ENCODE measurements at regions not wholly inside any gene's neighbourhood (a gene's known extent, or its start where the extent isn't known, plus 50 kb on each side); places are given as distances from the start of the nearest gene placed in this dataset.

DNA sequence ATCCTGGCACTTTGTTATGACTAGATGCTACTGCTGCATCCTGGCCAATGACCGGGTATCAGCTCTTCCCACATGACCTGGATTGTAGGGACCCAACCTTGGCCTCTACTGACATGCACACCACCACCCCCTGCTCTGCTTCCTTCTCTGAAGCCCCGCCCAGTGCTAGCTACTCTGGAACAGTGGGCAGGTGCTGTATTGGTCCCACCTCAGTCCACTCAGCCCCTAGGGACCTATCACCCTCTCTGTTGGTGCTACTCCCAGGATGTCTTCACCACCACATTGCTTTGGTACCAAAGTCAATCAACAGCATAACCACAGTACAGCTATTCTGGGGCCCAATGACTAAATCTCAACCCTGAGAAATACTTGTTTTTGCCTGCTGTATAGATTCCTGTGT, 170.2 kb upstream of the PRICKLE2 start:
- no CpG with 5 or more reads among the region's 2 CpGs for WGBS (ENCODE audit: insufficient coverage, insufficient read length)

DNA sequence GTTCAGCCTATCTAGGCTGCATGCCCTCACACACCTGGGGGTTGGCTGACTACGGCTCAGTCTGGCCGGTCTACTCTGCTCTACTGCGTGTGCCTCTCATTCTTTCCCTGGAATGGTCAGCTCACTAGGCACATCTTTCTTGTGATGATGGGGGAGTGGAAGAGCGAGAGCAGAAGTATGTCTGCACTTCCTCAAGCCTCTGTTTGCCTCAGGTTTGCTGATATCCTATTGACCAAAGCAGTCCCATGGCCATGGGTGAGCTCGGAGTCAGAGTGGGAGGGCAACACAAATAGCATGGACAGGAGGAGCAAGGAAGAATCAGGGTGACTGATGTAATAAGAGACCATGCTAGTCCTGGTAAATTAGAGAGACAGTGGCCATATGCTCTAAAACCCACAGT, 167.9 kb upstream of the PRICKLE2 start:
- no peaks in the 10 kb centered on the region for H3K36me3 ChIP-seq (ENCODE audit: control insufficient read depth, insufficient read depth, low read length)
- DNase-seq (ENCODE audit: low read depth, low spot score) = no peak
- no peaks in the 10 kb centered on the region for H3K9me3 ChIP-seq (ENCODE audit: control insufficient read depth, insufficient read depth, low read length)
- H3K27me3 ChIP-seq (ENCODE audit: control insufficient read depth, insufficient read depth, low read length) = no peaks in the 10 kb centered on the region
- H3K4me3 ChIP-seq (ENCODE audit: low read length) = no peak overlapping the region
- 0 out of 2 replicates have a peak, but pooled peaks cover 2% of the 10 kb centered on the region for H3K4me1 ChIP-seq (ENCODE audit: control insufficient read depth, insufficient read depth, low read length)
- no CpG with 5 or more reads among the region's 5 CpGs for WGBS (ENCODE audit: insufficient coverage, insufficient read length)
- no peak overlapping the region for H3K27ac ChIP-seq (ENCODE audit: low read length)

More for the DNA sequence above, 170.2 kb upstream of the PRICKLE2 start:
- H3K36me3 ChIP-seq (ENCODE audit: control insufficient read depth, insufficient read depth, low read length) = no peaks in the 10 kb centered on the region
- no peak for DNase-seq (ENCODE audit: low read depth, low spot score)
- no peaks in the 10 kb centered on the region for H3K27me3 ChIP-seq (ENCODE audit: control insufficient read depth, insufficient read depth, low read length)
- H3K9me3 ChIP-seq (ENCODE audit: control insufficient read depth, insufficient read depth, low read length) = no peaks in the 10 kb centered on the region
- H3K4me3 ChIP-seq (ENCODE audit: low read length) = no peak overlapping the region
- no peaks in the 10 kb centered on the region for H3K4me1 ChIP-seq (ENCODE audit: control insufficient read depth, insufficient read depth, low read length)
- H3K27ac ChIP-seq (ENCODE audit: low read length) = no peak overlapping the region

DNA sequence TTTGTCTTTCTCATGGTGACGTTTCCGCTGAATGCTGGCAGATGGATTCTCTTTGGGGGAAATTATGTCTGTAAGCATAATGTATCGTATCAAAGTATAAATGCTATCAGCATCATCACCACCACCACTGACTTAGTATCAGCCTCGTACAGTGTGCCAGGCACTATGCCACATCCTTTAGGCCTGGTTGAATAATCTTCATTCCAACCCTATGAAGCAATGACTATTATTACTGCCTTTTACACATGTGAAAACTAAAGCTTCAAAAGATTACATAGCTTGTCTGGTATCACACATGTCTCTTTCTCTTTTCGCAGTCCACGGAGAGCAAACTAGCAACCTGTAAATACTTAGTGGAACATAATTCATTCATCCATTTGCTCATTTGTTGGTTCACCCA, 166.7 kb upstream of the PRICKLE2 start:
- H3K9me3 ChIP-seq (ENCODE audit: control insufficient read depth, insufficient read depth, low read length) = no peaks in the 10 kb centered on the region
- no peak overlapping the region for H3K27ac ChIP-seq (ENCODE audit: low read length)
- 0 out of 2 replicates have a peak, but pooled peaks cover 2% of the 10 kb centered on the region for H3K4me1 ChIP-seq (ENCODE audit: control insufficient read depth, insufficient read depth, low read length)
- no peak for DNase-seq (ENCODE audit: low read depth, low spot score)
- no CpG with 5 or more reads among the region's 6 CpGs for WGBS (ENCODE audit: insufficient coverage, insufficient read length)
- no peak overlapping the region for H3K4me3 ChIP-seq (ENCODE audit: low read length)
- no peaks in the 10 kb centered on the region for H3K36me3 ChIP-seq (ENCODE audit: control insufficient read depth, insufficient read depth, low read length)
- H3K27me3 ChIP-seq (ENCODE audit: control insufficient read depth, insufficient read depth, low read length) = no peaks in the 10 kb centered on the region

- Histone ChIP-seq H3K36me3 (ENCODE audit: control insufficient read depth, insufficient read depth, low read length) (no peaks in the 10 kb centered on the region), H3K4me1 (ENCODE audit: control insufficient read depth, insufficient read depth, low read length) (0 out of 2 replicates have a peak, but pooled peaks cover 2% of the 10 kb centered on the region), H3K27me3 (ENCODE audit: control insufficient read depth, insufficient read depth, low read length) (no peaks in the 10 kb centered on the region), H3K27ac (ENCODE audit: low read length) (no peak overlapping the region), H3K4me3 (ENCODE audit: low read length) (no peak overlapping the region), H3K9me3 (ENCODE audit: control insufficient read depth, insufficient read depth, low read length) (no peaks in the 10 kb centered on the region)
- no peak for DNase-seq (ENCODE audit: low read depth, low spot score)
Measured at GRCh38 chr3:64390893-64391292, 165.6 kb upstream of the PRICKLE2 start.

DNA sequence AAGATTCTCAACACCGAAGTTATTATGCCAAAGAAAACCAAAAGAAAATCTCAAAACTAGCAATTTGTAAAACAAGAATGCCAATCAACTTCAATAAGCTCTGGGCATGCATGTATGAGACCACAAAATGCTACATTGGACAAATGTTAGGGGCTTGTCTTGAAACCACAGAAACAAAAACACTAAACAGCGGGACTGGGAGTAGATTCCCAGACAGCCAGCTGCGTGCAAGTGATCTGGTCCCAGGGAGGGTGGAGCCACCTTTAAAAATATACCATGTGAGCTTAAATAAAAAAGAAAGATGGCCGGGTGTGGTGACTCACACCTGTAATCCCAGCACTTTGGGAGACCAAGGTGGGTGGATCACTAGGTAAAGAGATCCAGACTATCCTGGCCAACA, 163.6 kb upstream of the PRICKLE2 start:
- Histone ChIP-seq H3K27me3 (ENCODE audit: control insufficient read depth, insufficient read depth, low read length) (no peaks in the 10 kb centered on the region), H3K4me1 (ENCODE audit: control insufficient read depth, insufficient read depth, low read length) (0 out of 2 replicates have a peak, but pooled peaks cover 2% of the 10 kb centered on the region), H3K4me3 (ENCODE audit: low read length) (no peak overlapping the region), H3K36me3 (ENCODE audit: control insufficient read depth, insufficient read depth, low read length) (no peaks in the 10 kb centered on the region), H3K27ac (ENCODE audit: low read length) (no peak overlapping the region), H3K9me3 (ENCODE audit: control insufficient read depth, insufficient read depth, low read length) (no peaks in the 10 kb centered on the region)
- no CpG with 5 or more reads among the region's 4 CpGs for WGBS (ENCODE audit: insufficient coverage, insufficient read length)
- DNase-seq (ENCODE audit: low read depth, low spot score) = no peak

GRCh38 chr3:64387688-64388087, 162.4 kb upstream of the PRICKLE2 start:
- no peak for DNase-seq (ENCODE audit: low read depth, low spot score)
- Histone ChIP-seq H3K27ac (ENCODE audit: low read length) (no peak overlapping the region), H3K4me1 (ENCODE audit: control insufficient read depth, insufficient read depth, low read length) (0 out of 2 replicates have a peak, but pooled peaks cover 2% of the 10 kb centered on the region), H3K9me3 (ENCODE audit: control insufficient read depth, insufficient read depth, low read length) (no peaks in the 10 kb centered on the region), H3K27me3 (ENCODE audit: control insufficient read depth, insufficient read depth, low read length) (no peaks in the 10 kb centered on the region), H3K4me3 (ENCODE audit: low read length) (no peak overlapping the region), H3K36me3 (ENCODE audit: control insufficient read depth, insufficient read depth, low read length) (no peaks in the 10 kb centered on the region)
- no CpG with 5 or more reads among the region's 4 CpGs for WGBS (ENCODE audit: insufficient coverage, insufficient read length)

DNA sequence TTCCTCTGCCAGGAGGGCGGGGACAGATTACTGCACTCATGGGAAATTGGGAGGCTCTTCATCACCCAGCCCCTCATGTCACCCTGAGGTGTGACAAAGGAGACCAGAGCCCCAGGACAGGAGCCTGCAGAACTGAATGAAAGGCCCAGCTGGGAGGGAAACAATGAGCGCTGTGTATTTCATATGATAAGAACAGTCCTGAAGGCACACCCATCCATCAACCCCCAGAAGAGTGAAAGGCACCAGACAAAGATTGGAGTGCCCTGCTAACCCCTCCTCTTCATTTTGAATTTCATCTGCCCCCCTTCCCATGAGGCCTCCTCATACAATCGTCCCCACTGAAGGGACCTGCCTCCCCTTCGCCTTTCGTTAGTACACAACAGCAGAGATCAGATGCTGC, 160.0 kb upstream of the PRICKLE2 start:
- H3K27ac ChIP-seq (ENCODE audit: low read length) = no peak overlapping the region
- H3K27me3 ChIP-seq (ENCODE audit: control insufficient read depth, insufficient read depth, low read length) = no peaks in the 10 kb centered on the region
- 0 out of 2 replicates have a peak, but pooled peaks cover 2% of the 10 kb centered on the region for H3K4me1 ChIP-seq (ENCODE audit: control insufficient read depth, insufficient read depth, low read length)
- H3K9me3 ChIP-seq (ENCODE audit: control insufficient read depth, insufficient read depth, low read length) = no peaks in the 10 kb centered on the region
- no peaks in the 10 kb centered on the region for H3K36me3 ChIP-seq (ENCODE audit: control insufficient read depth, insufficient read depth, low read length)
- WGBS (ENCODE audit: insufficient coverage, insufficient read length) = no CpG with 5 or more reads among the region's 5 CpGs
- no peak overlapping the region for H3K4me3 ChIP-seq (ENCODE audit: low read length)
- no peak for DNase-seq (ENCODE audit: low read depth, low spot score)

DNA sequence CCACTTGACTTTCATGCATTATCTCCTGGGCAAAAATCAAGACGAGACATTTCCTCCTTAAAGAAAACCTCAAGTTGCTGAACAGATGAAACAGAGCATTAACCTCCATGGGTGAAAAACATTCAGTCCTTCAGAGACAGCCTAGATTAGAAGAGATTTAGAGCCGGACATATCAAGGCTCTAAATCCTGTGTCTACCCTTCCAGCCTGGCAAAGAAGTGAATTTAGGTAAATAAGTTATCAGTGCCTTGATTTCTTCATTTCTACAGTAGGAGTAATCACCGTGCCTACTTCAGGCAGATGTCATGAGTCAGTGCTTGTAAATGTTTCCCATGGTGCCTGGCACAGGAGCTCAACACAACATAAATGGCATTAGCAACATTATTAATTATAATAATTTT, 159.3 kb upstream of the PRICKLE2 start:
- H3K27me3 ChIP-seq (ENCODE audit: control insufficient read depth, insufficient read depth, low read length) = no peaks in the 10 kb centered on the region
- DNase-seq (ENCODE audit: low read depth, low spot score) = no peak
- H3K36me3 ChIP-seq (ENCODE audit: control insufficient read depth, insufficient read depth, low read length) = no peaks in the 10 kb centered on the region
- no peaks in the 10 kb centered on the region for H3K4me1 ChIP-seq (ENCODE audit: control insufficient read depth, insufficient read depth, low read length)
- WGBS (ENCODE audit: insufficient coverage, insufficient read length) = no CpG with 5 or more reads among the region's 3 CpGs
- H3K4me3 ChIP-seq (ENCODE audit: low read length) = no peak overlapping the region
- H3K9me3 ChIP-seq (ENCODE audit: control insufficient read depth, insufficient read depth, low read length) = no peaks in the 10 kb centered on the region
- no peak overlapping the region for H3K27ac ChIP-seq (ENCODE audit: low read length)

GRCh38 chr3:64382153-64382552, 156.9 kb upstream of the PRICKLE2 start:
- DNase-seq (ENCODE audit: low read depth, low spot score) = no peak
- H3K9me3 ChIP-seq (ENCODE audit: control insufficient read depth, insufficient read depth, low read length) = no peaks in the 10 kb centered on the region
- WGBS (ENCODE audit: insufficient coverage, insufficient read length) = no CpG with 5 or more reads among the region's 2 CpGs

GRCh38 chr3:64381367-64381766, 156.1 kb upstream of the PRICKLE2 start:
- no peak overlapping the region for H3K27ac ChIP-seq (ENCODE audit: low read length)
- DNase-seq (ENCODE audit: low read depth, low spot score) = no peak
- no peaks in the 10 kb centered on the region for H3K9me3 ChIP-seq (ENCODE audit: control insufficient read depth, insufficient read depth, low read length)
- no CpG with 5 or more reads among the region's 4 CpGs for WGBS (ENCODE audit: insufficient coverage, insufficient read length)
- H3K4me1 ChIP-seq (ENCODE audit: control insufficient read depth, insufficient read depth, low read length) = no peaks in the 10 kb centered on the region
- no peak overlapping the region for H3K4me3 ChIP-seq (ENCODE audit: low read length)
- H3K36me3 ChIP-seq (ENCODE audit: control insufficient read depth, insufficient read depth, low read length) = no peaks in the 10 kb centered on the region
- H3K27me3 ChIP-seq (ENCODE audit: control insufficient read depth, insufficient read depth, low read length) = no peaks in the 10 kb centered on the region

More at GRCh38 chr3:64382153-64382552, 156.9 kb upstream of the PRICKLE2 start:
- Histone ChIP-seq H3K27me3 (ENCODE audit: control insufficient read depth, insufficient read depth, low read length) (no peaks in the 10 kb centered on the region), H3K4me1 (ENCODE audit: control insufficient read depth, insufficient read depth, low read length) (no peaks in the 10 kb centered on the region), H3K27ac (ENCODE audit: low read length) (no peak overlapping the region), H3K4me3 (ENCODE audit: low read length) (no peak overlapping the region), H3K36me3 (ENCODE audit: control insufficient read depth, insufficient read depth, low read length) (no peaks in the 10 kb centered on the region)

DNA sequence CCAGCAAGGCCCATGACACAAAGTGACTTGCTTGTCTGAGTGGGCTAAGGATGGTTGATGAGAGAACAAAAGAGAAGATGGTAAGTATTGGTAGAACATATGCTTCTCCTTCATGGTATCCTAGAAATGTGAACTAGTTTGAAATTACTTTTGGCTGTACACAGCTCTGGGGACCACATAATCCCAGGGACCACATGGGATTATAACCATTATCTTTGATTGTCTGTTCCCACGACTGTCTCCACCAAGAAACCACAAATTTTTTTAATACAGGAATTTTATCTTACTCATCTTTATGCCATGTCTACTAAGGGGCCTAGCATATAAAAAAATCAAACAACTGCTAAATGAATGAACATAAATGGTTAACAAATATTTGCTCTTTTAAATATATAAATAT, 155.3 kb upstream of the PRICKLE2 start:
- H3K27me3 ChIP-seq (ENCODE audit: control insufficient read depth, insufficient read depth, low read length) = no peaks in the 10 kb centered on the region
- no CpG with 5 or more reads among the region's 1 CpG for WGBS (ENCODE audit: insufficient coverage, insufficient read length)
- DNase-seq (ENCODE audit: low read depth, low spot score) = no peak
- H3K4me1 ChIP-seq (ENCODE audit: control insufficient read depth, insufficient read depth, low read length) = no peaks in the 10 kb centered on the region
- H3K9me3 ChIP-seq (ENCODE audit: control insufficient read depth, insufficient read depth, low read length) = no peaks in the 10 kb centered on the region
- no peak overlapping the region for H3K27ac ChIP-seq (ENCODE audit: low read length)
- H3K36me3 ChIP-seq (ENCODE audit: control insufficient read depth, insufficient read depth, low read length) = no peaks in the 10 kb centered on the region
- H3K4me3 ChIP-seq (ENCODE audit: low read length) = no peak overlapping the region

Measured in iPS DF 6.9 (cell line).